Endothelial cell of umbilical vein (primary cell): ENCODE measurements at regions not wholly inside any gene's neighbourhood (a gene's known extent, or its start where the extent isn't known, plus 50 kb on each side); places are given as distances from the start of the nearest gene placed in this dataset.

Source experiments
- BruUV-seq: library from RNA; stranded (reverse); fragments of 400-500 nt; replicated peaks from 2 replicates; lab custom pipeline; 2021; lab: Mats Ljungman, UMichigan
- CTCF ChIA-PET: fragments of 300-600, 350-600 bp; sonication (Branson Sonifier 250); formaldehyde crosslinking; loops from one replicate; lab custom pipeline; 2021; ENCODE audit warnings: antibody characterized with exemption, inconsistent platforms; lab: Charles Lee
- POLR2A ChIA-PET: fragments of 300-600, 350-600 bp; sonication (Branson Sonifier 250); formaldehyde crosslinking; loops from one replicate; lab custom pipeline; 2021; ENCODE audit warnings: antibody characterized with exemption, inconsistent platforms; lab: Charles Lee
- DNase-seq: peaks from one replicate; pipeline ENCODE4 v3.0.0-alpha.2; 2011; ENCODE audit warnings: low read depth, low spot score
- FAIRE-seq: peaks from 2 replicates; lab custom pipeline; 2011; peaks lifted over from hg19 to GRCh38; lab: Jason Lieb, UNC
- H2AFZ ChIP-seq: 2 replicates; pipeline ENCODE4 v1.6.0; 2012; ENCODE audit warnings: low read depth, low read length, control low read depth, inconsistent platforms
- H3K27ac ChIP-seq: 2 replicates; pipeline ENCODE4 v1.5.1; 2011; ENCODE audit warnings: low read depth, mild to moderate bottlenecking, control low read depth, low read length, moderate library complexity; ENCODE audit not compliant: insufficient read depth
- H3K27me3 ChIP-seq, 2 experiments: 2 replicates each; pipeline versions ENCODE4 v1.6.0 to v1.6.1; 2011; ENCODE audit warnings: low read length in 2 of 2, mixed read lengths in 1 of 2; ENCODE audit not compliant: control insufficient read depth in 2 of 2, insufficient read depth in 2 of 2
- H3K36me3 ChIP-seq, 2 experiments: 2 replicates in 1 of 2; 3 replicates in 1 of 2; pipeline ENCODE4 v1.5.1; 2011; ENCODE audit warnings: low read length in 2 of 2, mild to moderate bottlenecking in 1 of 2, moderate library complexity in 1 of 2; ENCODE audit not compliant: control insufficient read depth in 2 of 2, insufficient read depth in 2 of 2; ENCODE audit errors: extremely low read depth in 1 of 2
- H3K4me1 ChIP-seq: 3 replicates; pipeline ENCODE4 v1.5.1; 2011; ENCODE audit warnings: mild to moderate bottlenecking, low read length; ENCODE audit not compliant: control insufficient read depth, insufficient read depth; ENCODE audit errors: extremely low read depth
- H3K4me2 ChIP-seq: 2 replicates; pipeline ENCODE4 v1.6.1; 2011; ENCODE audit warnings: low read length, control low read depth, mixed read lengths; ENCODE audit not compliant: insufficient read depth
- H3K4me3 ChIP-seq, 3 experiments: fragments of 200-600 bp in 1 of 3; sonication (generic), shearing (Covaris generic) in 1 of 3; replicated peaks in 1 of 3; 2 replicates each; pipeline ENCODE4 v1.5.1; 2011 to 2016; ENCODE audit warnings: control low read depth in 3 of 3, low read length in 3 of 3, mild to moderate bottlenecking in 2 of 3, inconsistent platforms in 1 of 3, low read depth in 1 of 3, moderate library complexity in 1 of 3; ENCODE audit not compliant: insufficient read depth in 1 of 3
- H3K79me2 ChIP-seq: 2 replicates; pipeline ENCODE4 v1.6.0; 2012; ENCODE audit warnings: low read length, inconsistent platforms; ENCODE audit not compliant: control insufficient read depth, insufficient read depth
- H3K9ac ChIP-seq: replicated peaks from 2 replicates; pipeline ENCODE3; 2011; ENCODE audit warnings: low read length, control low read depth; ENCODE audit not compliant: insufficient read depth; ENCODE audit errors: extremely low read depth
- H3K9me1 ChIP-seq: replicated peaks from 3 replicates; pipeline ENCODE4 v1.6.0; 2011; ENCODE audit warnings: mild to moderate bottlenecking, low read length; ENCODE audit not compliant: control insufficient read depth, insufficient read depth; ENCODE audit errors: extremely low read depth
- H3K9me3 ChIP-seq: replicated peaks from 2 replicates; pipeline ENCODE4 v1.5.1; 2012; ENCODE audit warnings: low read length, inconsistent platforms; ENCODE audit not compliant: control insufficient read depth, insufficient read depth
- H4K20me1 ChIP-seq: replicated peaks from 2 replicates; pipeline ENCODE3; 2011; ENCODE audit warnings: mild to moderate bottlenecking, low read length; ENCODE audit not compliant: control insufficient read depth, insufficient read depth; ENCODE audit errors: extremely low read depth
- EZH2 ChIP-seq: IDR thresholded peaks from 2 replicates; pipeline ENCODE4 v1.6.1; 2012; ENCODE audit warnings: borderline replicate concordance, low read depth, mild to moderate bottlenecking, moderate library complexity, low read length, inconsistent platforms; ENCODE audit not compliant: severe bottlenecking
- FOS ChIP-seq: IDR thresholded peaks from 2 replicates; pipeline ENCODE4 v1.6.1; 2011; ENCODE audit warnings: mild to moderate bottlenecking, low read length, moderate library complexity, borderline replicate concordance; ENCODE audit not compliant: insufficient read depth
- GATA2 ChIP-seq: IDR thresholded peaks from 2 replicates; pipeline ENCODE4 v1.7.0; 2011; ENCODE audit warnings: low read depth, mild to moderate bottlenecking, moderate library complexity, mixed read lengths, low read length; ENCODE audit not compliant: insufficient read length, insufficient read depth
- JUN ChIP-seq: IDR thresholded peaks from 2 replicates; pipeline ENCODE4 v1.6.1; 2011; ENCODE audit warnings: borderline replicate concordance, low read depth; ENCODE audit not compliant: insufficient read length, insufficient read depth
- MYC ChIP-seq: IDR thresholded peaks from one replicate; pipeline ENCODE4 v1.6.1; 2011; ENCODE audit warnings: mild to moderate bottlenecking, low read depth, low read length
- dilution Hi-C: fragments of 300-500 bp; cut with MboI; formaldehyde crosslinking; loops from one replicate; pipeline ENCODE4 v1.15.0; 2019; ENCODE audit warnings: low sequenced_read_pairs; ENCODE audit not compliant: extremely low pct_ligation_motif_present
- intact Hi-C: fragments of 100-400 bp; cut with micrococcal nuclease; formaldehyde crosslinking; loops from one replicate; pipeline ENCODE4 v1.10.0; 2022
- TF ChIP-seq, protein P1 (sequence below), 2 donors: IDR thresholded peaks; 1 replicate in 1 of 2; 2 replicates in 1 of 2; pipeline ENCODE4 v1.5.1; 2011; ENCODE audit warnings: low read length in 2 of 2, mild to moderate bottlenecking in 2 of 2, moderate library complexity in 2 of 2, control low read depth in 1 of 2, inconsistent platforms in 1 of 2, low read depth in 1 of 2; ENCODE audit not compliant: insufficient read depth in 1 of 2; ENCODE audit errors: extremely low read depth in 1 of 2
- TF ChIP-seq, protein P2 (sequence below): IDR thresholded peaks from 2 replicates; pipeline ENCODE4 v1.6.1; 2011; ENCODE audit not compliant: insufficient read depth, insufficient read length

DNA sequence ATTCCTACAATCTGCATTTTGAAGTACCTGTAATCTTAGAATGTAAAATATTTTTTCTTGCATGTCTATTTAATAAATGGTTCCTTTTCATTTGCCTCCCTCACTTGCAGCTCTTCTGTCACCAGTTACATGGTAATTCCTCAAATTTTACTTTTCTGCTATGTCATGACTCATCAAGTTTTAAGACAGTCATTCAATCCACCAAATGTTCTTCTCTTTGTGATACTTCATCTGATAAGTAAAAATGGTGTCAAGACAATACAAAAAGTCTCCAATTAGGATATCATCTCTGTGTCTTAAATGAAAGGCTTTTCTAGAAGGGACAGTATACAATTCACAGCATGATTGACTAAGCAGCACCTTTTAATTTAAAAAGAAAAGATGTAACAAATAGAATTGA lies 104.9 kb upstream of the FTMT start:
- Histone ChIP-seq H3K4me2 (no peak overlapping the region), H3K9me3 (no peaks in the 10 kb centered on the region), H3K4me3 (no peak overlapping the region), H3K9me1 (no peaks in the 10 kb centered on the region), H3K36me3 (no peaks in the 10 kb centered on the region), H3K79me2 (no peaks in the 10 kb centered on the region), H3K27me3 (no peaks in the 10 kb centered on the region), H3K4me1 (no peaks in the 10 kb centered on the region), H3K9ac (no peak overlapping the region), H3K27ac (no peak overlapping the region), H4K20me1 (no peaks in the 10 kb centered on the region), H2AFZ (no peak overlapping the region)
- CTCF ChIA-PET: no interaction called here
- POLR2A ChIA-PET: no interaction called here
- DNase-seq (no peak), FAIRE-seq (no peak)
- no TSS peak for BruUV-seq
- dilution Hi-C loops: no loop called here
- TF ChIP-seq FOS: no peak
- TF ChIP-seq GATA2: no peak
- intact Hi-C loops: no loop called here

DNA sequence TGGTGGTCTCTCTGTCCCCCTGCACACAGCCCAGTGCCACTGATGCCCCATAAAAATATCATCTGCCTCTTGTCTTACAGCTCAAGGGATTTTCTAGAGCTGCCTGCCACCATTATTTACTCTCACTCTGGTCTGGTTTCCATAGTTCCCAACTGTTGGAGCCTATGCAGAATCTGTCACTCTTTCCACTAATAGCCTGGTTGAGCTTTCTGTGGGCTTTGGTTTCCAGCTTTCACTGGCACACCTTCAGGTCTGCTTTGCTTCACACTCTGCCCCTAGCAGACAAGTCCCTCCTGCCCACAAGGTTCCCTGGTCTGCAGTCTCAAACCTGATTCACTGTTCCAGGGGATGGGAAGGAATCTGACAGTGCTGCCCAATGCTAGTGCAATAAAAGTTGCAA lies 103.0 kb upstream of the FTMT start:
- no peak overlapping the region for H3K4me3 ChIP-seq
- H3K27me3 ChIP-seq: no peaks in the 10 kb centered on the region
- H3K4me2 ChIP-seq: no peak overlapping the region
- no peak overlapping the region for H2AFZ ChIP-seq
- no peaks in the 10 kb centered on the region for H3K36me3 ChIP-seq
- TF ChIP-seq MYC (no peak), EZH2 (no peak), JUN (no peak), GATA2 (no peak), FOS (no peak)
- TF ChIP-seq, protein P1, sequence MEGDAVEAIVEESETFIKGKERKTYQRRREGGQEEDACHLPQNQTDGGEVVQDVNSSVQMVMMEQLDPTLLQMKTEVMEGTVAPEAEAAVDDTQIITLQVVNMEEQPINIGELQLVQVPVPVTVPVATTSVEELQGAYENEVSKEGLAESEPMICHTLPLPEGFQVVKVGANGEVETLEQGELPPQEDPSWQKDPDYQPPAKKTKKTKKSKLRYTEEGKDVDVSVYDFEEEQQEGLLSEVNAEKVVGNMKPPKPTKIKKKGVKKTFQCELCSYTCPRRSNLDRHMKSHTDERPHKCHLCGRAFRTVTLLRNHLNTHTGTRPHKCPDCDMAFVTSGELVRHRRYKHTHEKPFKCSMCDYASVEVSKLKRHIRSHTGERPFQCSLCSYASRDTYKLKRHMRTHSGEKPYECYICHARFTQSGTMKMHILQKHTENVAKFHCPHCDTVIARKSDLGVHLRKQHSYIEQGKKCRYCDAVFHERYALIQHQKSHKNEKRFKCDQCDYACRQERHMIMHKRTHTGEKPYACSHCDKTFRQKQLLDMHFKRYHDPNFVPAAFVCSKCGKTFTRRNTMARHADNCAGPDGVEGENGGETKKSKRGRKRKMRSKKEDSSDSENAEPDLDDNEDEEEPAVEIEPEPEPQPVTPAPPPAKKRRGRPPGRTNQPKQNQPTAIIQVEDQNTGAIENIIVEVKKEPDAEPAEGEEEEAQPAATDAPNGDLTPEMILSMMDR (IDR thresholded peaks at IDR 0.05; ENCODE audit: extremely low read depth in 1 of 2, insufficient read depth in 1 of 2, low read depth in 1 of 2, low read length in 2 of 2): no peak
- TF ChIP-seq, protein P2, sequence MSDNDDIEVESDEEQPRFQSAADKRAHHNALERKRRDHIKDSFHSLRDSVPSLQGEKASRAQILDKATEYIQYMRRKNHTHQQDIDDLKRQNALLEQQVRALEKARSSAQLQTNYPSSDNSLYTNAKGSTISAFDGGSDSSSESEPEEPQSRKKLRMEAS: no peak
- dilution Hi-C loops: no loop called here
- no peak for DNase-seq
- FAIRE-seq: no peak
- no peaks in the 10 kb centered on the region for H3K9me1 ChIP-seq
- no peaks in the 10 kb centered on the region for H3K4me1 ChIP-seq
- no peaks in the 10 kb centered on the region for H3K79me2 ChIP-seq
- no peak overlapping the region for H3K27ac ChIP-seq
- CTCF ChIA-PET: no interaction called here
- H4K20me1 ChIP-seq: no peaks in the 10 kb centered on the region
- POLR2A ChIA-PET: no interaction called here
- no TSS peak for BruUV-seq
- H3K9ac ChIP-seq: no peak overlapping the region
- intact Hi-C loops: no loop called here
- H3K9me3 ChIP-seq: no peaks in the 10 kb centered on the region
